SH-SY5Y (cell line): ENCODE measurements at regions not wholly inside any gene's neighbourhood (a gene's known extent, or its start where the extent isn't known, plus 50 kb on each side); places are given as distances from the start of the nearest gene placed in this dataset.

Experiments
- GATA2 ChIP-seq: IDR thresholded peaks from 2 replicates; pipeline ENCODE4 v1.6.1; 2011; ENCODE audit warnings: mild to moderate bottlenecking, low read depth, low read length
- GATA3 ChIP-seq: IDR thresholded peaks from 2 replicates; pipeline ENCODE4 v1.6.1; 2011; ENCODE audit warnings: low read depth, mild to moderate bottlenecking, low read length, moderate library complexity

GRCh38 chr5:8059337-8059736 lies 190.4 kb downstream of the MTRR start:
- TF ChIP-seq GATA2 (no peak), GATA3 (no peak)
